ENCODE measurements at regions not wholly inside any gene's neighbourhood (a gene's known extent, or its start where the extent isn't known, plus 50 kb on each side); places are given as distances from the start of the nearest gene placed in this dataset.

DNA sequence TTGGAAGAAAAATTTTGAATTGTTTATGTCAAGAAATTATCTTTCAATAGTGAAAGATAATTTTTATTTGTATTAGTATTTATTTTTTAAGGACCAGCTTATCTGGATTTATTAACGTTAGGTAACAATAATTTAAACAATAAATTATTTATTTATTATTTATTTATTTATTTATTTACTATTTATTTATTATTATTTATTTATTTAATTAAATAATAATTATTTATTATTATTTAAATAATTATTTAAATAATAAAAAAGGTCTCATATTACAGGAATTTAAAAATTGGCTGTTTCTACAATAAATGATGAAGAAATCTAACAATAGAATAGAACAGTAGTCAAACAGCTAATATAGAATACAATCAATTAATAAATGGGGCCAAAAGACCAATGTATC, 618.7 kb upstream of the BRINP3 start:
- intact Hi-C loops (cut with DNase I): no loop called here
- DNase-seq (ENCODE audit: low spot score): no peak

DNA sequence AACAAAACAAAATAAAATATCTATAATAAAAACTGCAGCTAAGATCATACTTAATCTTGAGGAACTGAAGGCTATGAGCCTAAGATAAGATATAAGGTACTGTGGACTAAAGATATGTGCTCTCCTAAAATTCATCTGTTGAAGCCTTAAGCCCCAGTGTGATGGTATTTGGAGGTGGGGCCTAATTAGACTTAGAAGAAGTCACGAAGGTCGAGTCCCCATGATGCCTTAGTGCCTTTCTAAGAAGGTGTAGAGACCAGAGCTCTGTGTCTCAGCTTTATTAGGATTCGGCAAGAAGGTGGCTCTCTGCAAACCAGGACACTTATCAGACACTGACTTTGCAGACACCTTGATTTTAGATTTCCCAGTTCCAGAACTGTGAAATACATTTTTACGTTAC, 622.0 kb upstream of the BRINP3 start:
- intact Hi-C loops (cut with DNase I): no loop called here
- no peak for DNase-seq (ENCODE audit: low spot score)

DNA sequence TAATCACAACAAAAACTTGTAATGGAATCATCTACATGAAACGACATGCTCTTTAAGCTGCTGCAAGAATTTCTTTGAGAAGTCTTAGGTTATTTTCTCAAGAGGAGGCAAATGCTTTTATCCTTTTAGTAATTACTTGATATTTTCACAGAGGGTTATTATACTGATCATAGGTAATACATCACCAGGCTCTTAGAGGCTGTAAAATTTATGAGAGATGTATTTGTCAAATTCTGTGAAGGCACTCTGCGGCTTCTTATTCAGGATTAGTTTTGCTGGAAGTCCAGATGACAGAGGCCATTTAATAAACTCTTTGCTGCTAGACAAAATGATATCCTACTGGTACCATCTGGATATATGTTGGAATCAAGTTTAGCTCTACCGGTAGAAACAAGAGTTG, 624.3 kb upstream of the BRINP3 start:
- no peak for DNase-seq (ENCODE audit: low spot score)
- intact Hi-C loops (cut with DNase I): no loop called here

DNA sequence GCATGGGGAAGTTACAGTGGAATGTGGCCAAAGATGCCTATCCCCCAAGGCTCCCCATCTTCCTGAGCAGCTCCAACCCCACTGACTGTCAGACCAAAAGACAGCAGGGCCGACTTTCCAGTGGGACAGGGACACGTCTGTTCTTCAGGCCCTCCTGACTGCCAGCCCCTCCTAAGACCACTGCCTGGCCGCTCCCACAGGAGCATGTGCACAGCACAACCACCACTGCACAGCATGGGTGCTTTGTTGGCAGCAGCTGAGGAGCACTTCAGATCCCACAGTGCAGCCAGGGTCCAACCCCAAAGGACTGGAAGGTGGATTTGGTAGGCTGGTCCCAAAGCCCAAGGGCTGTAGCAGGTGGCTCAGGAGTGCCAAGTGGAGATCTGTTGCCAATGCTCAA, 648.3 kb upstream of the BRINP3 start:
- no peak for DNase-seq (ENCODE audit: low spot score)

DNA sequence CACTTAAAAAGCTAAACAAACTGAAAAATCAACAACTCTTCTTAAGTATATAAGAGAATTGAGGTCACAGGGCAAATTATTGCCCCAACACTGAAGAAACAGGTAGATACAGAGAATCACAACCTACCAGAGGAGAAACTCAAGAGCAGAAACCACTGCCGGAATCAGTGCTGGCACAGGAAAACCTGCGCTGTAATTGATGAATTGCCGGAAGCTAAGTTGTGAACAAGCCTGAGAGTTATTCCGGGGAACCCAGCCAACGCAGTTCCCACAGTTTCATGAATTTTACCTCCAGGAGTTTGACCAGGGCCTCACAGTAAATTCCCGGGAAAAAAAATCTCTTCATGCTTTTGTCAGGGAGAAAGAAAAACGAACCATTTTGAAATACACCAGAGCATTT, 657.1 kb upstream of the BRINP3 start:
- intact Hi-C loops (cut with DNase I): no loop called here
- DNase-seq (ENCODE audit: low spot score): no peak

More for the DNA sequence above, 648.3 kb upstream of the BRINP3 start:
- intact Hi-C loops (cut with DNase I): no loop called here

DNA sequence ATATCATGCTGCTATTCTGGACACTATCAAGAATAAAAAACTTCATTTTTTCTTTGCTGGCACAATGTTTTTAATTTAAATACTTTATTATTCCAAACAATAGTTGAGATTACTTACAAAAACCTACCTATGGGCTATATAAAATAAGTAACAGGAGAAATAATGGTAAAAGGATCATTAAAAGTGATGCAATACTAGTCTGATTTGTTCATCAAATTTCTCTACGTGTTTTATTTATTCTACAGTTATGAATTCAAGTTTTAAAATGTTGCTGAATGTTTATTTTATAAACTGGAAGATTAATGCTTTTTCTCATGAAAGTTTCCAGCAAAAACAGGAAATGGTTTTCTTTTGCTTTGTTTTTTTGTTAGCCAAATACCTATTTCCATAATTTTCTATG, 662.4 kb upstream of the BRINP3 start:
- DNase-seq (ENCODE audit: low spot score): no peak

DNA sequence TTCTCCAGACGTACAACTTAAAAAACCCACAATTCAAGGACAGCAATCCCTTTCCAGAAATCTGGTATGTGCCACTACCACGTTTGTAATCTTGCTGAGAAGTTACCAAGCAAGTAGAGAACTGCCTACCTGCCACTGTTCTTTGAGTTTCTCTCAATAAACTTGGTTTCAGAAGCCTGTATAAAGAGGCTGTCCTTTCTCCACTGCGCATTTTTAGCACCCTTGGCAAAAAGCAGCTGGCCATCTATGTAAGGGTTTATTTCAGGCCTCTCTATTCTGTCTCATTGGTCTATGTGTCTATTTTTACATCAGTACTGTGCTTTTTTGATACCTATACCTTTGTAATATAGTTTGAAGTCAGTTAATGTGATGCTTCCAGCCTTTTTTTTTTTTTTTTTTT, 665.1 kb upstream of the BRINP3 start:
- DNase-seq (ENCODE audit: low spot score): no peak
- intact Hi-C loops (cut with DNase I): no loop called here

More for the DNA sequence above, 662.4 kb upstream of the BRINP3 start:
- intact Hi-C loops (cut with DNase I): no loop called here

DNA sequence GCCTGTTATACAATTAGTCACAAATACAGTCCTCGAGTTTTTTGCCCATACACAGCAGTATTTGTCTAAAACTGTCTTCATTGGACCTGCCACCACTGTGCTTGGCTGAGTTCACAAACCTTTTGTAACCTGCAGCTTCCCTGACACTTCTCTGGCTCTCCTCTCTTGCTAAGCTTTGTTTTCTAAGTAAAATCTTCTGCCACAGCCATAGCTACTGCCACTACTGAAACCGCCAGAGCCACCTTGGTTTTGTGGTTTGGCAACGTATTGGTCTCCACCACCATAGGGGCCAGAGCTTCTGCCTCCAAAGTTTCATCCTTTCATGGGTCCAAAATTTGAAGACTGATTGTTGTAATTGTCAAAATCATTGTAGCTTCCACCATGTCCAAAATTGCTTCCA, 668.2 kb upstream of the BRINP3 start:
- no peak for DNase-seq (ENCODE audit: low spot score)
- intact Hi-C loops (cut with DNase I): no loop called here

DNA sequence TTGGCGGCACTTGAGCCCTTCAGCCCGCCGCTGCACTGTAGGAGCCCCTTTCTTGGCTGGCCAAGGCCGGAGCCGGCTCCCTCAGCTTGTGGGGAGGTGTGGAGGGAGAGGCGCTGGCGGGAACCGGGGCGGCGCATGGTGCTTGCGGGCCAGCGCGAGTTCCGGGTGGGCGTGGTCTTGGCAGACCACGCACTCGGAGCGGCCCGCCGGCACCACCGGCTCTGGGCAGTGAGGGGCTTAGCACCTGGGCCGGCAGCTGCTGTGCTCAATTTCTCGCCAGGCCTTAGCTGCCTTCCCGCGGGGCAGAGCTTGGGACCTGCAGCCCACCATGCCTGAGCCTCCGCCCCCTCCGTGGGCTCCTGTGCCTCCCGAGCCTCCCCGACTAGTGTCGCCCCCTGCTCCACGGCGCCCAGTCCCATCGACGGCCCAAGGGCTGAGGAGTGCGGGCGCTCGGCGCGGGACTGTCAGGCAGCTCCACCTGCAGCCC, 673.7 kb upstream of the BRINP3 start:
- DNase-seq (ENCODE audit: low spot score): no peak
- intact Hi-C loops (cut with DNase I): no loop called here

DNA sequence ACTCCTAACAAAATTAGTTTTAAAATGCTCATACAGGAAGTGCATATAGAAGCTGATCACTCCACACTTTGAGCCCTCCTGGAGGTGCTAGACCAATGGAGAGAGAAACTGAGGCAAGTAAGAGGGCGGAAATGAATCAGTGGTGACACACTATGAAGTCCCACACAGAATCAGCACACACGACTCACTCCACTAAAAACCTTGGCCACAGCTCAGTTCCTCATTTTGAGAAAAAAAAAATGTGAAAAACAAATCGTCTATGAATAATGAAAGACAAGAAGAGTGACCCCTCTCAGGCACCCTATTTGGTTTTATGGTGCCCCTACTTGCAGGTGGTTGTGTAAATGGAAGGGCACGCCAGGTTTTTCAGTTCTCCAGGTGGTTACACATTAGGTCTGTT, 675.1 kb upstream of the BRINP3 start:
- intact Hi-C loops (cut with DNase I): no loop called here
- DNase-seq (ENCODE audit: low spot score): no peak

DNA sequence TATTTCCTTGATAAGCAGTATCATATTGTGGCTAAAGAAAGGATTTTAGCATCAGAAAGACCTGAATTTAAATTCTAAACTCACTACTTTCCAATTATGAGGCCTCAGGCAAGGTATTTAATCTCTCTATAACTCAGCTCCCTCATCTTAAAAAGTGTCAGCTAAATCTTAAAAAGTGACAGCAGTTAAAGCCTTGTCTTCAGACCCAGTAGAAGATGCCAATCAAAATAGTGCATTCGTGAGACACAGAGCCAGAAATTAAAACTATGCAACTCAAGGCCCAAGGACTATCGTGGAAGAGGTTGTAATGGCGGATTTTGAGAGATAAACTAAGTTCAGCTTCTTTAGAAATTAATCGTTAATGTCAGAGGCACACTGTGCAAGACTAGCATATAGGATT, 677.5 kb upstream of the BRINP3 start:
- intact Hi-C loops (cut with DNase I): no loop called here
- DNase-seq (ENCODE audit: low spot score): no peak

DNA sequence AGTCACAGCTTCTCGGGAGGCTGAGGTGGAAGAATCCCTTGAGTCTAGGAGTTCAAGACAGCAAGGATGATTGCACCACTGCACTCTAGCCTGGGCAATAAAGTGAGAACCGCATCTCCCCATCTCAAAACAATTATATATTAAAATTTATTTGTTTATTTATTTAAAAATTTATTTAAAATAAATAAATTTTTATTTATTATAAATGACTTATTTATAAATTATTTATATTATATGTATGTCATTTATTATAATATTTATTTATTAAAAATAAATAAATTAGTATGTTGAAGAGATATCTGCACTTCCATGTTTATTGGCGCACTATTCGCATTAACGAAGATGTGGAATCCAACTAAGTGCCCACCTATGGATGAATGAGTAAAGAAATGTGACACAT, 683.2 kb upstream of the BRINP3 start:
- intact Hi-C loops (cut with DNase I): no loop called here
- no peak for DNase-seq (ENCODE audit: low spot score)

DNA sequence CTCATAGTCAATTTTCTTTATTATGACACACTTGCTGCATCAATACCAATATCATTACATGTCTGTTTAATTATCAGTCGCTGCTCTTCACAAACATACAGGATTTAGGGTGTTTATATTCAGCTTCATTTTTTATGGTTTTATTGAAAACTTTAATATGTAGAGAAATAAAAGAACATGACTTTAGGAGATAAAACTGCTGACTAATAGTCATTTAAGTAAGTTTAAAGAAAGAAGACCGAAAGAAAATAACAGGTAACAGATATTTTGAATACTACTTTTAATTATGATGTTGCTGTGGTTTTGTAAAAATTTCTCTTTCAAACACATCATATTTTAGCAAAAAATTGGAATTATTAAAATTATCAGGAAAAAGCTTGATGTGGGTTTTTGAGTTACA, 685.1 kb upstream of the BRINP3 start:
- no peak for DNase-seq (ENCODE audit: low spot score)
- intact Hi-C loops (cut with DNase I): no loop called here

DNA sequence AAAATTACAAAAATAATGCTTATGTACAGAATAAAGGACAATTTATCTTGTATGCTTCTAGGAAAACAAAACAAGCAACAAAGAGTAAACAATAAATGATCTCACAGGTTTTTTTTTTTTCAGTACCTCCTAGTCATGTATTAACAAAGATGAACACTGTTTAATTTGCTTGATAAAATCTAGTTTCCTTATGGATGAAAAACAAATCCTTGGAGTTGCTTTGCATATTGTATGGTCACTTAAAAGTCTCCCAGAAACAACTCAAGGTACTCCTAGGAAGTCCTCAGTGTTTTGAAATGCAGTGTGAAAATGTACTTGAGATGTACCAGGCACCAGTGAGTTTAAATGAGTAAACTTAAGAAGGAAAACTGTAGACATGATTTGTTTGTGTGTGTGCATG, 686.0 kb upstream of the BRINP3 start:
- intact Hi-C loops (cut with DNase I): no loop called here
- DNase-seq (ENCODE audit: low spot score): no peak

DNA sequence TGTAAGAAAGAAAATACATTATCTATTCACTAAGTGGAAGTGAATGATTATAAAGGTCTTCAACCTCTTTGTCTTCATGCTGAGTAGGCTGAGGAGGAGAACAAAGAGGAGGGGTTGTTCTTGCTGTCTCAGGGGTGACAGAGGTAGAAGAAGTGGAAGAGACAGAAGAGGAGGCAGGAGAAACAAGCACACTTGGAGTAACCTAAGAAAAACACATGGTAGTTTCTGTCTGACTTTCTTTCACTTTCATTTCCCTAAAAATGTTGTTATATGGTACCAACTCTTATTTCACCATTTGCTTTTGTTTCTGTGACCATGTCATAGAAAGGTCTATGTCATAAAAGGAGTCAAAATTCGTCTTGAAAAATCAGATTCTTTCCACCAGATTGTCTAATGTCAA, 696.6 kb upstream of the BRINP3 start:
- DNase-seq (ENCODE audit: low spot score): no peak
- intact Hi-C loops (cut with DNase I): no loop called here

DNA sequence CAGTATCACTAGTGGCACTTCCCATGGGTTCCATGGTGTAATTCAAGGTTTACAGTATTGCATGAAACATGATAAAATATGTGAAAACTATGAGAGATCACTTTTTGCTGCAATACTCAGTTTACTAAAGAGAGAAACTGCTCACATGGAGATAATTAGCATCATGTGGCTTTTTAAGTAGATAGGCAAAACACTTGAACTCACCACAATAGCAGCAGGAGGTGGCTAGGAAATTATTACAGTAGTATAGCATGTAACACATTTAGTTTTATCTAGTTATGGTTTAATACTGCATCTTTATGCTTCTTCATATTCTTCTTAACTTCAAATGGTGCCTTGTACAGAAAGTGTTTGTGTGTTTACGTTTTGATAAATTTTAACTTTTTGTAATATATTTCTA, 698.5 kb upstream of the BRINP3 start:
- DNase-seq (ENCODE audit: low spot score): no peak
- intact Hi-C loops (cut with DNase I): no loop called here

DNA sequence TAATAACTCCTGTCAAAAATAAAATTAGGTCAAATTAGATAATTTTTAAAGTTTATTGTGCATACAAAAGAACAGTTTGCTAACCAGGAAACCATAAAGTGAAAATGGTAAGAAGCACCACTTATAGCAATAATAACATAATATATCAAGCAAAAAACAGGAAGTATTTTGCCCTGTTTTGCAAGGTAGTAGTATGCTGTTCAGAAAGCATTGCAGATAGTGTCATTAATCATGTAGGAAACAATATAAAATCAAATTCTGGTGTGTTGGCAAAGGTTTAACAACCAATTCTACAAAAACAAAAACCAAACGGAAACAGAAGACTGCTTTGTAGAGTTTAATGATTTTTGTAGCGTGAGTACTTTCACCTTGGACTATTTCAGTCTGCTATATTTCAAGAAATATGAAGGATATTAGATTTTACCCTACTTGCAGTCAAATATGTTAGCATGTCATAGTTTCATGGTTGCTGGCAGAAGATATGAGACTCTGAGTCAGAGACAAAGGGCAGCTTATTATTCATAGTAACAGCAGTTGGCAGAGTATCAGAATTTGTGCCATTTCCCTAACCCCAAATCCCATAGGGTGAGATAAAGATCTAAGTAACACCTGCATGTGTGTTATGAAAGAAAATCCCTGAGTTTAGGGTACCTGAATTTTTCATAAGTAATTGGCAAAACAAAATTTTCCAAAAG, 729.0 kb upstream of the BRINP3 start:
- intact Hi-C loops (cut with DNase I): no loop called here
- DNase-seq (ENCODE audit: low spot score): no peak

DNA sequence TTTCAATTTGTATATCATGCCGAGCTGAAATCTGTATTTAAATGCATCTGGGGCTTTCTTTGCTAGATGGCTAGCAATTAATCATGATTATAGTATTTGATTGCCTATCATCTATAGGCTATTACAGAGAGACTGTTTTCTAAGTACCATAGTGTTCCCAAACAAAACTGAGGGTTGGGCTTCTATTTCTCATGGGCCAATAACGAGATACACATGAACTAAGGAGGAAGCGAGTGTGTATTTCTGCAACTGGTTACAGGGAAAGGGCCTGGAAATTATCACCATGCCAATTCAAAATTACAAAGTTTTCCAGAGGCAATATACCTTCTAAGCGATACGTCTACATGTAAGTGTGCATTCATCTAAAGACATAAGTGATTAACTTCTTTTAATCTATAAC, 744.5 kb upstream of the BRINP3 start:
- intact Hi-C loops (cut with DNase I): no loop called here
- no peak for DNase-seq (ENCODE audit: low spot score)

DNA sequence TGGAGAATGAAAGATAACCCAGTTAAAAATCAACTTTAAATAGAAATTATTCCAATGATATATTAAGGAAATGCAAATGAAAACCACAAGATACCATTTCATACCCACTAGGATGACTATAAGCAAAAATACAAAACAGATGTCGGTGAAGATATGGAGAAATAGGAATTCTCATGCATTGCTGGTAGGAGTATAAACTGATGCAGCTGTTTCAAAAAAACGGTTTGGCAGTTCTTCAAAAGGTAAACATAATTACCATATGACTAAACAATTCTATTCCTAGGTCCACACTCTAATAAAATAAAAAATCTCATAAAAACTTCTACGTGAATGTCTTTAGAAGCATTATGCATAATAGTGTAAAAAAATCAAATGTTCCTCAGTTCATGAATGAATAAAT, 763.3 kb upstream of the BRINP3 start:
- DNase-seq (ENCODE audit: low spot score): no peak
- intact Hi-C loops (cut with DNase I): no loop called here

DNA sequence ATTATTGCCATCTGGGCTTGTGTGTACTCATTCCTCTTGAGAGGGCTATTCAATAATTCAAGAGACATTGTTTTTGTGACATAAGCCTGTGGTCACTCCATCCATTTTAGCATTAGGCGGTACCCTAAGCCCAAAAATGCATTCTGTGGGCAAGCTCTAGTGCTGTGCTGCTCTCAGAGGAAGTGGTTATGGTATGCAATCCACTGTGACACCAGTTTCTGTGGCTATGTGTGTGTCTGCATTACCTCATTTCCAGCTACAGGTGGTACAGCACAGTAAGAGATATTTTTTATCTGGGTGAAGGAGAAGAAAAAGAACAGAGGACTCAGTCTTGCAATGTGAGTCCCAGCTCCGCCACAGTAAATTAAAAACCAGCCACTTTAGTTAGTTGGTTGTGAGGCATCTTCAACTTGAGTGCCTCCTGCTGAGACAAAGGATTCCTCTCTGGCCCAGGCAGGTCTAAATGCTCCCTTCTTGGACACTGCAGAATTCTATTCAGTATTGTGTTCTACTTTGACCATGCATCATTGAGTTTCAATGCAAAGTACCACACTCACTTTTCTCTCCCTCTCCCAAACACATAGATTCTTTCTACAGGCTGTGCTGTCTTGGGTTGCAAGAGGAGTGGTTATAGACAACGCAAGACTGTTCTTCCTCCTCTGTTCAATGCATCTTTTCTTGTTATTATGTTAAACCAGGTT, 777.8 kb upstream of the BRINP3 start:
- intact Hi-C loops (cut with DNase I): no loop called here

DNA sequence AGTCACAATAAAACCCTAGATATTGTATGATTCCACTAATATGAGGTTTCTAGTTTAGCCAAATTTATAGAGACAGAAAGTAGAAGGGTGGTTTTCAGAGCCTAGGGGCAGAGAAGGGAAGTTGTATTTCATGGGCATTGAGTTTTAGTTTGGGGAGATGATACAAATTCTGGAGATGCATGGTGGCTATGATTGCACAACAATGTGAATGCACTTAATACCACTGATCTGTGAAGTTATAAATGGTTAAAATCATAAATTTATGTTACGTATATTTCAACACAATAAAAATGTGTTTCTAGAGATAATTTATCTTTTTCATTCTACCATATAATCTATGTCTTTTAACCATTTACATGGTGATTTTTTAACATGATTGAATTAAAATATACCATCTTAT, 779.3 kb upstream of the BRINP3 start:
- intact Hi-C loops (cut with DNase I): no loop called here
- no peak for DNase-seq (ENCODE audit: low spot score)

More for the DNA sequence above, 777.8 kb upstream of the BRINP3 start:
- DNase-seq (ENCODE audit: low spot score): no peak

DNA sequence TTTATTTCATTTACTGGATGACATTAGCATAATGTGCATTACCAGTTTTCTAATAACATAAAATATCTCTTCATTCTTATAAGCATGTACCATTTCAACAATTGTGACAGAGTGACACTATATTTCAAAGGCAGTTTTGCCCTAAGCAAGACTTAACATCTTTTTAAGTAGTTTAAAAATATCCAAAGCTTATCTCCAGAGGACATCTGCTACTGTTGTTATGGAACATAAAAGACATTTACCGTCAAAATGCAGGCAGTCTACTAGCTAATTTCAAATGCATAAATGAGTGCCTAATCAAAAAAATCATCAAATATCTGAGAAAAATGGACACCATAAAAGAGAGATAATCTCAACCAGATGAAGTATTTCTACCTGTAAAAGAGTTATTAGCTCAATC, 782.4 kb upstream of the BRINP3 start:
- intact Hi-C loops (cut with DNase I): no loop called here
- no peak for DNase-seq (ENCODE audit: low spot score)

Data from cardiac septum (tissue), 1 donor.